GM21619 (cell line): ENCODE measurements at regions not wholly inside any gene's neighbourhood (a gene's known extent, or its start where the extent isn't known, plus 50 kb on each side); places are given as distances from the start of the nearest gene placed in this dataset.
"Not testable (repeated sequence)": the region's sequence is repeated elsewhere in the genome, so short reads cannot be mapped to it uniquely, and the experiment has no call there.

ENCODE experiments used
- ATAC-seq: cut with Tn5 transposase; IDR thresholded peaks from one replicate; pipeline ENCODE4 v1.9.1; 2021; ENCODE audit not compliant: unreplicated experiment

- ATAC-seq: no peak
Observed at GRCh38 chr4:147223576-147223975, 257.3 kb upstream of the EDNRA start.

GRCh38 chr4:147236806-147237205, 244.1 kb upstream of the EDNRA start:
- ATAC-seq: no peak

GRCh38 chr4:147244786-147245185, 236.1 kb upstream of the EDNRA start:
- ATAC-seq: no peak

- no peak for ATAC-seq
Observed at GRCh38 chr4:147246096-147246495, 234.8 kb upstream of the EDNRA start.

- not testable (repeated sequence) for ATAC-seq
Observed at GRCh38 chr4:147246528-147246927, 234.4 kb upstream of the EDNRA start.

GRCh38 chr4:147247579-147247978, 233.3 kb upstream of the EDNRA start:
- ATAC-seq: no peak

- no peak for ATAC-seq
Observed at GRCh38 chr4:147250062-147250461, 230.8 kb upstream of the EDNRA start.

GRCh38 chr4:147255268-147255667, 225.6 kb upstream of the EDNRA start:
- ATAC-seq: not testable (repeated sequence)

- not testable (repeated sequence) for ATAC-seq
Observed at GRCh38 chr4:147259271-147259670, 221.6 kb upstream of the EDNRA start.

GRCh38 chr4:147284256-147284835, 196.6 kb upstream of the EDNRA start:
- ATAC-seq: no peak

GRCh38 chr4:147284935-147285334, 196.0 kb upstream of the EDNRA start:
- no peak for ATAC-seq

- ATAC-seq: no peak
Observed at GRCh38 chr4:147285751-147286150, 195.1 kb upstream of the EDNRA start.

- no peak for ATAC-seq
Observed at GRCh38 chr4:147286846-147287587, 193.9 kb upstream of the EDNRA start.

GRCh38 chr4:147287588-147287890, 193.4 kb upstream of the EDNRA start:
- no peak for ATAC-seq

GRCh38 chr4:147288512-147288911, 192.4 kb upstream of the EDNRA start:
- no peak for ATAC-seq

GRCh38 chr4:147289181-147289580, 191.7 kb upstream of the EDNRA start:
- ATAC-seq: no peak

GRCh38 chr4:147292604-147293313, 188.1 kb upstream of the EDNRA start:
- ATAC-seq: not testable (repeated sequence)

GRCh38 chr4:147293314-147293677, 187.6 kb upstream of the EDNRA start:
- not testable (repeated sequence) for ATAC-seq

- ATAC-seq: peak; percentile 57
Observed at GRCh38 chr4:147299205-147299604, 181.7 kb upstream of the EDNRA start.

GRCh38 chr4:147303174-147303872, 177.6 kb upstream of the EDNRA start:
- ATAC-seq: no peak

GRCh38 chr4:147303873-147304229, 177.0 kb upstream of the EDNRA start:
- ATAC-seq: no peak
